ENCODE measurements at regions not wholly inside any gene's neighbourhood (a gene's known extent, or its start where the extent isn't known, plus 50 kb on each side); places are given as distances from the start of the nearest gene placed in this dataset.
"Not testable (repeated sequence)": the region's sequence is repeated elsewhere in the genome, so short reads cannot be mapped to it uniquely, and the experiment has no call there.

DNA sequence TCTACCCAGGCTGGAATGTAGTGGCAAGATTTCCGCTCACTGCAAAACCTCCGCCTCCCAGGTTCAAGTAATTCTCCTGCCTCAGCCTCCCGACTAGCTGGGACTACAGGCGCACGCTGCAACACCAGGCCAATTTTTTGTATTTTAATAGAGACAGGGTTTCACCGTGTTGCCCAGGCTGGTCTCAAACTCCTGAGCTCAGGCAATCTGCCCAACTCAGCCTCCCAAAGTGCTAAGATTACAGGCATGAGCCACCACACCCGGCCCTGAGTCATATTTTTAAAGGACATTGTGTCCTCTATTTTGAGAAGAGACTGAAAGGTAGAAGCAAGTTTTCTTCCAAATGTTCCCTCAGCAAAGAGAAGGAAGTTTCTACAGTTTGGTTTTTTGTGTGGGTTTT, 227.1 kb downstream of the KCTD12 start:
- DNase-seq (ENCODE audit: low spot score) = not testable (repeated sequence)

DNA sequence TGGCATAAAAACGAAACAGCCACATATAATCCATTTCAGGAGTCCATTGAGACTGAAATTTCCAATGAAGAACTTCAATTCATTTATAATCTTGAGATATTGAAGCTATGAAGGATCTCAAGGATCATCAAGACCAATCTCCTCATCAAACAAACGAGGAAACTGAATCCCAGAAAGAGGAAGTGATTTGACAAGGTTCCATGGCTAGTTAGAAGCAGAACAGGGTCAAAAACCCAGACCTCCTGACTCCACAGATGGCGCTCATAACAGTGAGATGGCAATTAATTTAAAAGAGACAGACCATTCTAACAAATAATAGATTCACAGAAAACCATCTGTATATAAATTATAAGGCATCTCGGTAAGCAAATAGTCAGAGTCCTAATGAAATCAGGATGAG, 229.7 kb downstream of the KCTD12 start:
- DNase-seq (ENCODE audit: low spot score) = no peak

DNA sequence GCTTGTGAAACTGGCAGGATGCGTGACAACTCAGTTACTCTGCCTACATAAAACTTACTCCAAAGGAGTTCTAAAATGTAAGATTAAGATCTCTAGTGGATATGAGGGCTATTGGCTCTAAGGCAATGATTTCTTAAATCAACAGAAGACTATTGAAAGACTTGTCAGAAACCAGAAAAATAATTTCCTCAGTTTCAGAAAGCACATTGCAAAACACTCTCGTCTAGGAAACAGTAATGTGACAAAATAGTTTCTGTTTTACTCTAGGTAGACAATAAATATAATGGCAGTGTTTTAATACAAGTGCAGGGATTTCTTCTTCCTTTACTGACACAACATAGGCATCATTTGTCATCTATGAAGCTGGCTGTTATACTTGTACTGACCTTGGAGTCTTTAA, 230.1 kb downstream of the KCTD12 start:
- DNase-seq (ENCODE audit: low spot score) = no peak

DNA sequence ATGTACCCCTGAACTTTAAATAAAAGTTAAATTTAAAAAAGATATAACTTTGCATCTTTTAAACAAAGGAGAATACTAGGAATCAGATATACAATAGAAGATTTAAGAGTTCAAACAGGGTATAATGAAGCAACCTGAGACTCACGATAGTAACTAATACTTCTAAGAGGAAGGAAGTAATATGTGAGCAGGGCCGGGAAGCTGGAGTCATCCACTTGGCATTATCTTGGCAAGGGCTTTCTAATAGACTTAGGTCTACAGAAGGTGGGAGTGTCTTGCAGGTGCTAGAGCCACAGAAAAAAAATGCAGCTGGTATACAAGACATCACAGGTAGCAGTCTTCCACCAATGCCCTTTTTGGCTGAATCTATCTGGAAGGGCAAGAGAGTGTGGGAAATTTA, 231.9 kb downstream of the KCTD12 start:
- no peak for DNase-seq (ENCODE audit: low spot score)

DNA sequence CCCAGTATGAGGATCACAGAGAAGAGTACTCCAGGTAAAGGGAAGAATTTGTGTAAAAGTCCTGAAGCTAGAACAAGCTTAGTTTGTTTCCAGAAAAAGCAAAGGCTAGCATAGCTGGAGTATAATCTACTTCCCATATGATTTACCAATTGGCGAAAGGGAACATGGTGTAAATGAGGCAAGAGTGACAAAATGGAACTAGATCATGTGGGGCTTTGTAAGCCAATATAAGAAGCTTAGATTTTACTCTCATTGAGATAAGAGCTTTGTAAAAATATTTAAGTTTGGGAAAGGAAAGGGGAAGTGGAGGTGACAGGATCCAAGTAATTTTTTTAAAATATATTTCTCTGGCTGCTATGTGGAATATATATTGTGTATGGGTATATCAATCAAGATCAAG, 234.9 kb downstream of the KCTD12 start:
- no peak for DNase-seq (ENCODE audit: low spot score)

DNA sequence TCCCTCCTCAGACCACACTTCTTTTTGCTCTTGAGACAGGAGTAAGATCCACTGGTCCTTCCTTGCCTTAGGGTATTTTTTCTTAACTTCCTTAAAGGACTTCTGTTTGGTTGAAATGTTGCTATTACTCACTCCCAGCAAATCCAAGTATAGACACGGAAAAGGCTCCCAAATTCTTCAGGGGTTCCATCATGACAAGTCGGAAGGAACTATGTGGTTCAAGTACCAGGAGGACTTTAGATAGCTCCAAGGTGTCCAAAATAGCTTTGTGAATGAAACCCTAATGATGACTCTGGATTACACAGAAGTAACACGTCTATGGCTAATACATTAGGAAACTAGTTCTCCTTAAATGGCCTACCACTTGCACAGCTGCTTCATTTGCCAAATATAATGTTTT, 238.7 kb downstream of the KCTD12 start:
- no peak for DNase-seq (ENCODE audit: low spot score)

DNA sequence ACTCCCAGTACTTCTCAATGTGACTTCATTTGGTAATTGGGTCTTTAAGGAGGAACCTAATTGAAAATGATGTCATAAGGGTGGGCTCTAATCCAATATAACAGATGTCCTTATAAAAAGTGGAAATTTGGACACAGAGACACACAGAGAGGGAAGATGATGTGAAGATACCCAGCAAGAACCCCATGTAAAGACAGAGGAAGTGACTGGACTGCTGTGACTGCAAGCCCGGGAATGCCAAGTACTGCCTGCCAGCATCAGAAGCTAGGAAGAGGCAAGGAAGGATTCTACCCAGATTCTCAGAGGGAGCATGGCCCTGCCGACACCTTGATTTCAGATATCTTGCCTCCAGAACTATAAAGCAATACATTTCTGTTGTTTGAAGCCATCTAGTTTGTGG, 239.3 kb downstream of the KCTD12 start:
- no peak for DNase-seq (ENCODE audit: low spot score)

DNA sequence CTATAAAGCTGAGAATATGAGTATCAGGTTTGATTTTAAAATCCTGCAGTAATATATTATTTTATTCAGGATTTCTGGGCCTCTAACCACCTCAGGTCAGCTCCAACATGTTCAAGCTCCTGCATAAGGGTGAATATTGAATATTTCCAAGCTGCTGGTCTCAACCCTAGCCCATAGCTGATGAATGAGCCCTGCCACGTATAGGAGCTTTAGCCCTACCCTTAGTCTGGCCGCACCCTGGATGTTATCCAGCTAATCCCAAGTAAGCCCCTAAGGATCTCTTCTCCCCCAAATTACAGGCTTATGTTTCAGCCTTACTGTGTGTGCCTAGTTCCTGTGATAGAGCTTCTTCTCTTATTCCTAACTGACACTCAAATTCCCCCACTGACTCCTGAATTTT, 240.6 kb downstream of the KCTD12 start:
- no peak for DNase-seq (ENCODE audit: low spot score)

DNA sequence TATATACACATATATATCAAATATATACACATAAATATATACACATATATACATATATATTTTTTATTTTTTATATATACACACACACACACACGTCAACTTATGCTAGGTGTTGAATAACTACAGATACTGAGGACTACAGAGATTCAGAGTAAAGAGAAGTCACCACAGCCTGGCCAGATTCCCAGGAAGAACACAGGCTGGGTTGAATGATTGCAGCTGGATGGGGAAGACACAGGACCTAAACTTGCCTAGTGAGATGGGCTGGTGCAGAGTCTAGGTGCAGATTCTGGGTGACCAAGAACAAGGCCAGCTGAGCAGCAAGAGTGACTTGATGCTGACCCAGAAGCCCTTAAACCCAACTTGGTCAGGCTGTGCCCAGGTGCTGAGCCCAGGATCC, 241.3 kb downstream of the KCTD12 start:
- no peak for DNase-seq (ENCODE audit: low spot score)

DNA sequence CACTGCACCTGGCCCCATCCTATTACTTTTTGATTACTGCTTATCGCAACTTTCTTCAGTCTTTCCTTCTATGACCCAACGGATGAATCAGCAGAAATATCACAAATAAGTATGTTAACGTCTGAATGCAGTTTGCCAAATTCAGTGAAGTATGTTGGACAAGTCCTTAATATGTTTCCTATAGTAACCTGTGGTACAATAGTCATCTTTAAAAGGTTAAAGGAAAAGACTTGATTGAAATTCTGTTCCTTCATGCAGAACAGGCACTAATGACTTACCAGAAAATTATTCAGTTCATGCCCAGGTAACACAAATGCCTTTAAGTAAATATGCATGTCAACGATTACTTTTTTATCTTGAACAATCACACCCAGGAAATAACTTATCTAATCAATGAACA, 242.6 kb downstream of the KCTD12 start:
- no peak for DNase-seq (ENCODE audit: low spot score)

DNA sequence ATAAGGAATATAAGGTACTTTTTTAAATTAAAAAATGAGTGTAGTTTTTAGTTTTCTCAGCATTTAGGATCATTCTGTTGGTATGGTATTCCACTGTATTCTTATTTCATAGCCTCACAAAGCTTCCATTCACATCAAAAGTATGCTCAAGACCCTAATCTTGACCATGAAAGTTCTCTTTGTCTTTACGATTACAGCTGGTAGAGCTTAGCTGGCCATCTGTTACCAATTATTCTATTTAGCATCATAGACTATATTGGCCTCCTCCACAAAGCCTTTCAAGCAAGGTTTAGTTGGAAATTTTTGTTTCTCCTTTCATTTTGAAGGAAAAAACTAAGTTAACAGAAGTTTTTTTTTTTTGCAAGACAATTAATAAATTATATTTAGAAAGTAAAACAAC, 245.1 kb downstream of the KCTD12 start:
- no peak for DNase-seq (ENCODE audit: low spot score)

DNA sequence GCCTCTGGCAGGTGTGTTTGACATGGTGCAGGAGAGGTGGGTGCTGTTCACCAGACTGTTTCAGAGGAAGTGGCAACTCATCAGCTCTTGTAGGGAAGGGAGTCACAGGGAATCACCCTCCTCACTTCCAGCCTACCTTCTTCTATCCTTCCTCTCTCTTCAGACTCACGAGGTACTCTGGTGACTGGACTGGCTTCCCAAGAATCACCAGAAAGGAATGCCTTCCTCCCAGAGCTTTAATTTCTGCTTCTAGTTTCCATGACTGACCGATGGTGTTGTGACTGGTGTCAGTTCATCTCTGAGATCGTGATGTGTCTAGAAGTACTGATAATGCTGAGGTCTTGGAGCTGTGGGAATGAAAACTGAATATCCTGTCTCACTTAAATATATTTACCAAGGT, 247.3 kb downstream of the KCTD12 start:
- DNase-seq (ENCODE audit: low spot score) = no peak

DNA sequence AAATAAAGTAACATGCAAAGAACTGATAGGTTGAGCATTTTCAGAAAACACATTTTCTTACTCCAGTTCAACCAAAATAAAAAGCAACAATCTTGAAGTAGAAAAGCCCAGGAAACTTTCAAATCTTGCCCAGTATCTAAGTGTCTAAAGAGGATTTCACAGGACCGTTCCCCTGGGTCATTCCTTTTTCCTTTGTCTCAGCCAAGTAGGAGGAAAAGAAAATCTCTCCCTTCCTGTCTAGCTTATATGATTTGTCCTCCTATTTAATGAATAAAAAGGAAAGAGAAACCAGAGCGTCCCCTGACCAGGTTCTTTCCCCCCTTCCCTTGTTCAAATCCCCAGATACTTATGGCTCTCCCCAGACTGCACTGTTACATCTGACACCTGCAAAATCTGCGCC, 248.0 kb downstream of the KCTD12 start:
- DNase-seq (ENCODE audit: low spot score) = no peak

DNA sequence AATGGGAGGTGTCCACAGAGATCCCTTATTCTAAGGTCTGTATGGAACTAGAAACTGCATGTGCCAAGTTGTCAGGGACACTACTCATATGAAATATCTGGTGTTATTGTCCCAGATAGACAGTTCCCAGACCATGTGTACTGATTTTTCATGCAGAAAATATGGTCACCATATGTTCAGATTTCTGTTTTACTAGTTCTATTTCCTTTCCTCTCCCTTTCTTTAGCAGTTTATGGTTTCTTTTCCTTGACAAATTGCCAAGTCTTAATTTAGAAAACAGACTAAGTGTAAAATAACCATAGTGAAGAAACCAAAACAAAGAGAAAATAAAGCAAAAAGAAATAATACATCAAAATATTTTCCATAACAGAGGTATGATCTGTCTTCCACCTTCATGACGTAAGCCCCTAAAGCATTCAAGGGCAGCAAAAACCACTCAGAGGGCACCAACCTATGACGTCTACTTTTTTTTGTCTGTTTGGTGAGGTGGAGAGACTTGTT, 248.5 kb downstream of the KCTD12 start:
- DNase-seq (ENCODE audit: low spot score) = no peak

DNA sequence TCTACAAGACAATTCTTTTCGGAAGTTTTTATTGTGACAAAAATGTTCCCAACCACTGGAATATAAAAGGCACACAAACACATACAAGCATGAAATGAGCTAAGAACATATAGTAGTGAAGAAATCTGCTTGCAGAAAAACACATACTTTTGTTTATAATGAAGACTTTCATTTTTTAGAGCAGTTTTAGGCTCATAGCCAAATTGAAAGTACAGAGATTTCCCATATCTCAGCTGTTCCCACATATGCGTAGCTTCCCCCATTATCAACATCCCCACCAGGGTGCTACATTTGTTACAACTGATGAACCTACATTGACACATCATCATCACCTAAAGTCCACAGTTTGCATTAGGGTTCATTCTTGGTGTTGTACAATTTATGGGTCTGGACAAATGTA, 249.4 kb downstream of the KCTD12 start:
- DNase-seq (ENCODE audit: low spot score) = no peak

DNA sequence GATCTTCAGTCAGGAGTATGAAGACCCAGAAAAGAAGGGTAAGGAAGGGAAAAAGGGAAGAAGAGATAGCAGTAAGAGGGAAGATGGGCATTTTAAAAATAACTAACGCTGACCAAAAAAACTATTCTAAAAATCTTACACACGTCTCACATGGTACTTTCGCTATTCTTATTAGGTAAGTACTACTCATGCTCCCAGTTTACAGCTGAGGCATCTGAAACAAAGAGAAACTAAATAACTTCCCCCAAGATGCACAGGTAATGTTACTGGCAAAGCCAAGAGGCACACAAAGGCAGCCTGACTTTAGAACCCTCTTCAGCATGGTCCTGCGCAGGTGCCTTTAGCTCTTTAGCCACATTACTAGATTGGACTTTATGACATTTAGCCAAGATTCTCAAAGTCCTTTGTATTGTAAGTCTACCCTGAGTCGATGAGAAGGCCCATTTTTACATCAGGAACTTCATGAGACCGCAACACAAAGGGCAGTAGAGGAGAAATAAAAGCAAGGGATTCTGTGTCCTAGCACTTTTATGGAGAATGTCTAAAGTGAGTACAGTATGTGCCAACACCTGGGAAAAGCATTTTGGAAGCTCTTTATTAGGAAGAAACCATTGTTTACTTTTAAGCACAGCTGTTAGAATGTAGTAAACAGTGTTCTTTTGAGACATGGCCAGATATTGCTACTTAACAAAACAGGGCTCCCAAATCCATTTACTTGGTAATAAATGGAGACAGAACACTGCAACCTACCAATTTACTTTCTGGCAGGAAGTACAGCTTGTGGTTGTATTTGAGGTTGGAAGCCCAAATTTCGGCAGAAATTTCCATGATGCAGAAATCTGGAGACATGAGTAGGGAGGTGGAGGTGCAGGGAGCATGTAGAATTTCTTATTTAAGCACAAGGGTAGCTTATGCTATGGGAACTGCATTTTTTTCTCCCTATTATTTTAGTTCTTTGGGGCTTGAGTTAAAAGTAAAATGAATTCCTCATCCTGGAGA, 250.7 kb downstream of the KCTD12 start:
- DNase-seq (ENCODE audit: low spot score) = no peak

DNA sequence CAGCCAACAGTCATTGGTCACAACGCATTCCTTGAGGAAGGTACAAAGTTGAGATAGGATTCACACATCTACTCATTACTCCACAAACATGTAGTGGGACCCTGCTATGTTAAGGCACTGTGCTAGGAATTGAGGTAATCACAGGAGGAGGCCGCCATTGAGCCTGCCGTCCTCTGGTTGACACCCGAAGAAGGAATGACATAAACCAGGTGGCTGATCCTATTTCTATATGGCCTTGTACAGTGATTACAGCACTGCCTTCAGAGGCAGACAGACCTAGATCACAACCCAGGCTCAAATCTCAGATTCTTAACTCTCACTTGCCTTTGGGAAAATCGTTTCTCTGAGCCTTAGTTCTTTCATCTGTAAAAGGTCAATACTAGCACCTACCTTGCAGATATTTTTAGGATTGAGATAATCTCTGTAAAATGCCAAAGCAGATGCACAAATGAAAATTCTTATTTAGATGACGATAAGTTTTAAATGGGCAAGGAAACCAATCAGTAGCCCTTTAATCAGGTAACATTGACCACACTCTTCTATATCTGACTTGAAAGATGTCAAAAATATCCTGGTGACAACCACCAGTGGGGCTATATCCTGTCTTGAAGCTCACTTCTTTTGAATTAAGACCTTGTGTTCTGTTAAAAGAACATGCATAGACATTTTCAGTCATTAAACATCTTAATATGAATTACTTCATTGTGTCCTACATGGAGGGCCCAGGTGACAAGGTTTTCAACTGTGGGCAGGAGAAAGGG, 251.6 kb downstream of the KCTD12 start:
- DNase-seq (ENCODE audit: low spot score) = no peak

DNA sequence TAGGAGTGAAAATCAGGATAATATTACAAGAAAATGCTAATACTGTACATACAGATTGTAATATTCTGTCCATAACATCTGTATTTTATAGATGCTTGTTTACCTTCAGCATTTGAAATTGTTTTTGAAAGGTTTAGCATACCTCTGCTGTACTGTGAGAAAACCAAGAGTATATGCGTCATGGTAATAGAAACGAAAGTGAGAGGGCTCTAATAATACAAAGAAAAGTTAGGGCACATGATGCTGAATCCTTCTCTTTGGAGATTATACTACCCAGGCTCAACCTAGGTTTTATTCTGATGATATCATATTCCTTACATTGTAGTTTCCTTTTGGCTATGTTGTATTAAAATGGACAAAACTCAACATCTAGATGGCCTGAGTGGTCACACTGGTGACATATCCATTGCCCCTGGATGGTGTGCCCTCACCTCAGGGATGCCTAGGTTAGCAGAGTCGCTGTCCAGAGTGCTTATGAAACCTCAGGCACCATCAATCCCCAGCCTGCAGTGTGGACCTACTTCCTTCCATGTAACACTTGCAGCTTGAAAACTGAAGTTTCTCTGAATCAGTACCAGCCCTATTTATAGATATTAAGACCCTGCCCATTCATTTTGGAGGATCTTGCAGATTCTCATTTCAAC, 253.7 kb downstream of the KCTD12 start:
- DNase-seq (ENCODE audit: low spot score) = no peak

DNA sequence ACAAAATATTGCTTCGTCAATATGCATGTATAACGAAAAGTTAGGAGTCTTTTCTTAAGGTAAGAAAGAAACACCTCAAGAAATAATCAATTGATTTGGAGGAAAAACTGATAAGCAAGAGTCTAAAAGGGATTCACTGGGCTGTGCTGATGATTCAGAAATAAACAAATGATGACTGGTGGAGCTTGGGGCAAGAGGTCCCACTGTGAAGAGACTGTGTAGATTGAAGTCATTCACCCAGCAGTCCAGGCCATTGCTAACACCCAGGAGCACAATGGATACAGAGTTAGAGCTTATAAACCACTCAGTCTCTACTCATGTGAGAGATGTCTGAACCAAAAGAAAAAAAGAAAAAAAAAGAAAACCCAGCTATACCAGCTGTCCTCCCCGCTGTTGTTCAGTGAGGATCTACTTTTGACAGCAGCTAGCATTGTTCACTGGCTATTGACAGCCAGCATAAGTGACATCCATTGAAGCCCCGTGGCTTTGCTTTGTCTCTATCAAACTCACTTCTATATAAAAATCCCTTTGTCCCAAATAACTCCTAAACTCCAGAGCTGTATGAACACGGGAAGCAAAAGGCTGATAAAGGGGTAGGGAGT, 255.5 kb downstream of the KCTD12 start:
- DNase-seq (ENCODE audit: low spot score) = no peak

DNA sequence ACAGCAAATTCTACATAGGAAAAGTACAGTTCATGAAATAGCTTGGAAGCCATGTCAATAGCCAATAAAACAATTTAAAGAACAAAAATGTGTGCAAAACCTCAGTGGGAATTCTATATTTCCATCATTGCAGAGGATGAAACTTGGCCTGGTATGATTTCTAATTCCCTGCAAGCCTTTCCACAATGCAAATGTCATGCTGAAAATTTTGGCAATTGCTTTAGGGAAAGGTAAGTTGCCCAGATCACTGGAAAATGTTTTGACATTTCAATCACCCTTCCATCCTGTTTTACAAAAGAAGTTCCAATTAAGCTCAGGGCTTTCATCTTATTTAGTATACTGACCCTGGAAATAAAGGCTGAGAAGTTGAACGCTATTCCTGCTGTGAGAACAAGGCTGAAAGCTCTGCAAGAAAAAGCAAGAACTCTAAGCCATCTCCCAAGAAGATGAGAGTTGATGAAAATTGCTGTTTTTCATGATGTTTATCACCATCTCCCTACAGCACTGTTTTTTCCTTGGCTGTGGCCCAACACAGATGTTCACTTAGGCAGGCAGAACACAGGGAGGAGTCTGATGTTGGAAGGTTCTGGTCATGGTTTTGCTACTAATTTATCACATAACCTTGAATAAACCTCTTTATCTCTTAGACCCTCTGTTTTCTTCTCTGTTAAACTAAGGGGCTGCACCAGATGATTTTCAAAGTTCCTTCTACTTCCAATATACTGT, 263.7 kb downstream of the KCTD12 start:
- DNase-seq (ENCODE audit: low spot score) = no peak

DNA sequence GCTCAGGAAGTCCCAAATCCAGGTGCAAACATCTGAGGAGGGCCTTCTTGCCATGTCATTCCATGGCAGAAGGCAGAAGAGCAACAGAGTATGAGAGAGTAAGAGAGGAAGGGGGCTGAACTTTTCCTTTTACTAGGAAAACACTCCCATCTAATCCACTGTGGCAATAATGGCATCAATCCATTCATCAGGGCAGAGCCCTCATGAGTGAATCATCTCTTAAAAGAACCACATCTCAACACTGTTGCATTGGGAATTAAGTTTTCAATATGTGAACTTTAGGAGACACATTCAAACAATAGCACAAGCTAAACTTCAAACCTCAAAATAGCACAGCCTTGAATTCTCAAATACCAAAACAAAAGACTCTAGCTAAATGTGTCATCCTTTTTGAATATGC, 264.5 kb downstream of the KCTD12 start:
- no peak for DNase-seq (ENCODE audit: low spot score)

DNA sequence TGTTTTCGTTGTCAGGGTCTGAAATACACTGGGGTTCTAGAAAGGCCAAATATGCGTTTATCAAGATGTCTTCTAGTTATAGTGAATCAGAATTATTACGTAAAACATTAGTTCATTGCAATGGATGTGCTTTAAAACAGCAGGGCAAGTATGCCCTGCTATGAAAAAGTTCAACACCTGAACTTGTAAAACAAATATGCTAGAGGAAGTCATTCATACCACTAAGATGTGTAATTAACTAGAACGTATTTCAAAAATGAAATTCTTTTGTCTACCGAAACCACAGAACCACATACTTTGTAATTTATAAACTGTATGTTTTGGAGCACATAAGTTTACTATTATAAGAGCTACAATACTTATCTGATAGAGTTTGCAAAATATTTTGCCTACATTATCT, 266.2 kb downstream of the KCTD12 start:
- DNase-seq (ENCODE audit: low spot score) = no peak
